ENCODE measurements at regions not wholly inside any gene's neighbourhood (a gene's known extent, or its start where the extent isn't known, plus 50 kb on each side); places are given as distances from the start of the nearest gene placed in this dataset.
"Not testable (repeated sequence)": the region's sequence is repeated elsewhere in the genome, so short reads cannot be mapped to it uniquely, and the experiment has no call there.

DNA sequence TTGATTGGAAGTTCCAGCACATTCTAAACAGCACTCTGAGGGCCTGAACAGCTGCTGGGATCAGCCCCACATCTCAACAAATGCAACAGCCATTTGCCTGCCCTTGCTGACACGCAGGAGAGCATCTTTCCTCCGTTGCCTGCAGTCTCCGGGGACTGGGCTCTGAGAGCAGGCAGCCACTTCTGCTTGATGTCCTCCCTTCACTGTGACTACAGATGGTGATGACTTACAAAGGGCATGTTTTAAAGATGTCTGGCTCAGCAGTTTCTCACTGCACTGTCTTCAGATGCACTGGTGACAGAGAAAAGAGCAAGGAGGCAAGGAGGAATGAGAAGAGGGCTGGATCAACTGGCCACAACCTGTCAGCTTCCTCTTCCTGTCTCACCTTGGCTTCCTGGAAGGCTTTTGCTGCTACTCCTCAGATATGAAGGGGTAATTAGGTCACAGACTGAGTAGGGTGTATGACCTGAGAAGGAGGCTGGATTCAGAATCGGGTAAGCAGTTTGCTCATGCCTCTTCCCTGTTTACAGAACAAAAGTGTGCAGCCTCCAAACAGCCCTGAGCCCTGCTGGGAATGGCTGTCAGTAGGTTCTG, 143.5 kb upstream of the GHITM start:
- DNase-seq, result no peak

DNA sequence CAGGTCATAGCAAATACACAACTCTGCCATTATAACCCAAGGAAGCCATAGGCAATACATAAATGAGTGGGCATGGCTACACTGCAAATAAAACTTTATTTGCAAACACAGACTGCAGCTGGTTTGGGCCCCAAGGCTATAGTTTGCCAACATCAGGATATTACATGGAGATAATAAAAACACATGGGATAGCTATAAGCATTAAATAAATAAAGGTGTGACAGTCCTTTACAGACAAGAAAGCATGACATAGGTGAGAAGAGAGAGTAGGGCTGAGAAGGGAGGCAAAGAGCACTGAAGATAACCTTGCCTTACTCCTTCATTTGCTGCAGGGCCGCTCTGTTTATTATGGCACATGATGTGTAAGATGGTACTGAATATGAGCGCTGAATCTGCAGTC, 135.1 kb upstream of the GHITM start:
- no peak for DNase-seq

DNA sequence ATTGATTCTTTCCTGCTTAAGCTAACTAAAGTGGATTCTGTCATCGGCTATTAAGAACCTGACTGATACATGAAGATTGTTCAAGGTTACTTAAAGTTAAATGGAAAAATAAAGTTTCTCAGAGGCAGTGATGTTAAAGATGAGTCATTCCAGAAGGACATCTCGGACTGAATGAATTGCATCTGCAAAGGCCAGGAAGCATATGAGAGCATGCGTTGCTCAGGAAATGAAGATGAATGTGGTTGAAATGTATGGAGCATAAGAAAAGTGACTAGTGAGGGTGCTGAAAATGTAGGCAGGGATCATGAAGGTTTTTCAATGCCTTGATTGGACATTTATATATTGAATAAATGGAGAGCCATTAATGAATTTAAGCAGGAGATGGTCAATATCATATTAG, 133.9 kb upstream of the GHITM start:
- DNase-seq, result no peak

DNA sequence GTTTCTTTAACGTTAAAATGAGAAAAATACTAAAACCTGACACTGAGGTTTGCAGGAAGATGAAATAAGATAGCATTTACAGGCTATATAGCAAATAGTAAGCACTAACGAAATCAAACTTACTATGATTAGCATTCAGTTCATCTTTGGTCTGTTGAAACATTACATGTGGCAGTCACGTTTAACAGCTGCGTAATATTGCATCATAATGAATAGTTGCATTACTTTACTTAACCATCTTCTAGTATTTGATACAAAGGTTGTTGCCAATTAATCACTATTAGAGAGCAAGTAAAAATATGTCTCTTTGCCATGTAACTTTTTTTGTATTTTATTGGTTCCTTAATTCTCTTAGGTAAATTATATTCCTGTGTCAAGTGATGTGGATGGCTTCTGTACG, 131.8 kb upstream of the GHITM start:
- no peak for DNase-seq

DNA sequence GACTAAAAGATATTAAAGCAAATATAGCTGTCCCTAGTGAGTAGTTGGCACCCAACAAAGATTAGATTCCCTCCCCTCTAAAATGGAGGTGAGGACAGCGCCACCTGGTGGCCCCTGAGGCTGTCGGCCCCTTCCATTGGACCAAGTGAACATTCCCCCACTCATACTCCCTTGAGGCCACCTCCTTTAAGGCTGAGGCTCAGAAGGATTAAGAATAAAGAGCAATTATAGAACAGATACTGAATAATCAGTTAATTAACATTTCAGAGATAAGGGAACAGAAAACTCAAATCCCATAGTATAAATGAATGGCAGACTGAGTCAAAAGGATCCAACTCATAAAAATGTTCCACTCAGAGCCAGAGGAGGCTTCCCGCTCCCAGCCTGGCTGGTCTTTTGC, 130.4 kb upstream of the GHITM start:
- peak; percentile 20 for DNase-seq

DNA sequence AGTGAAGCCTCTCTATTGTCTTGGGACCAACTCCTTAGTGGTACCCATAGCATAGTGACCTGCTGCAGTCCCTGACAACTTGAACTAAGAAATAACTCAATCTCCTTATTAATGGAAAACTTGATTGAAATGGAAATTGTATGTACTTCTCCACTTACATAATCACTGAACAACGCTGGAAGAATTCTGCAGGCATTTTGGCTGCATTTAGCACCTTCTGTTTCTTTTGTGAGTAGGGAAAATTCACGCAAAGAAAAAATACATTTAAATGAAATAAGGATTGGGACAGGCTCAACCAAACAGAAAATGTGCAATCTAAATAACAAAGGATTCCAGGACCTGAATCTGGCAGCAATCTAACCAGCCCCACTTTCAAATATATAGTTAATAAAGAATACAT, 126.9 kb upstream of the GHITM start:
- DNase-seq, result no peak

DNA sequence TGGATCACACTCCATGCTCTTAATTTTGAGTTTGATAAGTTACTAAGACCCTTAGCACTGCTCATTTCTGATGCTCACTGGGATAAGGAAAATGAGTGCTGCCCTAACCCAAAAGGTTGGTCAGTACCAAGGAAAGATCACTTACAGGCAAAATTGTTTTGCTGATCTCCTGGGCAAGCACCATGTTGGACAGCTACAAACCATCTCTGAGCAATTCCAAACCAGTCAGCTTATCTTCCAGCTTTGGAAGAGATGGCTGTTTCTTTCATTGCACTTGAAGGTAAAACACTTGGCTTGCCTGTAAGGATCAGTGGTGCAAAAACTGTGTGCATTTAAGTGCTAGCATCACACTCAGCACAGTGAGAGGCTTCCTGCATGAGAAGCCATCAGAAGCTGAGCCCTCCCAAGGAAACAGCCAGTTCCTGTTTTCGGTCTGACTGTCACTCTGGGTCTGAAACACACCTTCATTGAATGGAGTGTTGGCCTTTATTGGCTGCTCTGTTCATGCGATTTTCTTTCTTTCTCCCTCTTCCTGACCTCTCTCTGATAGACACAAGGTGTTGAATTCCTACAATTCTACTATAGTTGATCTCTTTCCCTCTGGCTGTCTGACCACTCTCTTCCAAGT, 126.4 kb upstream of the GHITM start:
- DNase-seq, result no peak

DNA sequence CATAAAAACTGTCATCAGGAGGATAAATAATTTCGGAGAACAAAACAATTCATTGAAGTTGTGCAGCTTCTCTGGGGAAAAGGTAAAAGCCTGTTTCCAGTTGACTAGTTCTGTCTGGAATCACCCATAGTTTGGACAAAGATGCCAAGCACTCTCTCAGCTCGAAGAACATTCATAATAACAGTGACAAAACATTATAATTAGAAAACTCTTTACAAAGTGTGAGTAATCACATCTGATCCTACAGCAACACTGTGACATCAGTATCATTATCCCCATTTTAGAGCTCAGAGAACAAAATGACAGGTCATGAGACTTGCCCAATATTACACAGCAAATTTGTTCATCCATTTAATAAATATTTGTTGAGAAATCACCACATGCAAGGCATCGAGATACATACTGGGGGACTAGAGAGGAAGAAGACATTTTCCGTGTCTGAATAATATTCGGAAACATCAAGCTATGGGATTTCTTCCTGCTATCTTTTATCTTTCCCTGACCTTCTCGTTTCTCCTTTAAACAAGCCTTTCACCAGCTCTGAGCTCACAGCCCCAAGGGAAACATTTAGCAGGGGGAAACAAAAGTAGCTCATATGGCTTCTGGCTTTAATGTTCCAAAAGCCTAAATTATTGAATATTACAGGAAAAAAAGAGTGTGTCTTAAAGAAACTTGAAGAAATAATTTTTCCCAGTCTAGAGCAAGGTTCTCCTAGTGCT, 123.3 kb upstream of the GHITM start:
- no peak for DNase-seq

DNA sequence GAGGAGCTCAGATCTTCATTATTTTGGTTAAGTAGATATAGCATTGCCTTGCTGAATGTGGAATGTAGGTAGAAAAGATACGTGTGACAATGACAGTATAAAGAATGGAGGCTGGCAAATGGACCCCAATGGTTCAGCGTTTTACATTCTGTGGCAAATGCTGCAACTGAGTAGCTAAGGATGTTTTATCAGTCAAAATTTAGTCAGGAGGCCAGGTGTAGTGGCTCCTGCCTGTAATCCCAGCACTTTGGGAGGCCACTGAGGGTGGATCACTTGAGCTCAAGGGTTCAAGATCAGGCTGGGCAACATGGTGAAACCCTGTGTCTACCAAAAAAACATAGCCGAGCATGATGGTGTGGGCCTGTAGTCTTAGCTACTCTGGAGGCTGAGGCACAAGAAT, 120.5 kb upstream of the GHITM start:
- no peak for DNase-seq

DNA sequence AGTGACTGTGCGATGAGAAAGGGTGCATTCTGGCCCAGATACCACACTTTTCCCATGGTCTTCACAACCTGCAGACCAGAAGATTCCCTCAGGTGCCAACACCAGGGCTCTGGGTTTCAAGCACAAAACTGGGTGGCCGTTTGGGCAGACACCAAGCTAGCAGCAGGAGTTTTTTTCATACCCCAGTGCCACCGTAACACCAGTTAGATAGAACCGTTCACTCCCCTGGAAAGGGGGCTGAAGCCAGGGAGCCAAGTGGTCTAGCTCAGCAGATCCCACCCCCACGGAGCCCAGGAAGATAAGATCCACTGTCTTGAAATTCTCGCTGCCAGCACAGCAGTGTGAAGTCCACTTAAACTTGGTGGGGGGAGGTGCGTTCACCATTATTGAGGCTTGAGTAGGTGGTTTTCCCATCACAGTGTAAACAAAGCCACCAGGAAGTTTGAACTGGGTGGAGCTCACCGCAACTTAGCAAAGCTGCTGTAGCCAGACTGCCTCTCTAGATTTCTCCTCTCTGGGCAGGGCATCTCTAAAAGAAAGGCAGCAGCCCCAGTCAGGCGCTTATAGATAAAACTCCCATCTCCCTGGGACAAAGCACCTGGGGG, 119.4 kb upstream of the GHITM start:
- DNase-seq, result not testable (repeated sequence)

DNA sequence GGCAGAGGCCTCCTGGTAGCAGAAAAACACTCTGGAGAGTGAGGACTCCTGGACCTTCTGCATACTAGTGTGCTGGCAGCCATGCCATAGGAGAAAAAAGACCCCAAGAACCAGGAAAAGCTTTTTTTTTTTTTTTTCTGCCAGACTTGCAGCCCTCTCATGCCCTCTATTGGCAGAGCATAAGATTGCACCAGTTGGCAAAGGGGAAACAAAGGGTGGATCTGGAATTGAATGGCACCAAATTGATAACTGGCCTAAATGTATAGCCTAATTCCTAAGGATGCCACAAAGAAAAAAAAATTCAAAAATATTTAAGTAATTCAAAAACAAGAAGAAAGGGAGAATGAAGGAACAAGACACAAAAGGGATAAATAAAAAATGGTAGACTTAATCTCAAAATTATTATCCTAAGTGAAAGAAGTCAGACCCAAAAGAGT, 112.5 kb upstream of the GHITM start:
- DNase-seq, result no peak

DNA sequence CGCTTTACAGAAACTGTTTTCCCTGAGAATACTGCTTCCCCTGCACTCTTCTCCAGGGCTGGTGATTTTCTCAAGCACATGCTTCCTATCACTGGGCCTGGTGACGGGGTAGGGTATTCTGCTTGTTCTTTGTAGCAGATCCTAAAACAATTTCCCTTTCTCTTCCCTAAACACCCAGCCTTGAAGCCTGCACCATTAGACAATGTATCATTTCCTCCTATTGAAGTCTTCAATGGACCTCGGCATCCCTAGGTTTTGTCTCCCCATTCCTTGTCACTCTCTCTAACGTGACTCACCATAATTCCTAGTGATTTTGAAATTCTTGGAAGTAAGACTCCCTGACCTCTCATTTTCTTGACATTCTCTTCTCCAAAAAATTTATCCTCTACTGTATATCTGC, 109.5 kb upstream of the GHITM start:
- DNase-seq, result no peak

DNA sequence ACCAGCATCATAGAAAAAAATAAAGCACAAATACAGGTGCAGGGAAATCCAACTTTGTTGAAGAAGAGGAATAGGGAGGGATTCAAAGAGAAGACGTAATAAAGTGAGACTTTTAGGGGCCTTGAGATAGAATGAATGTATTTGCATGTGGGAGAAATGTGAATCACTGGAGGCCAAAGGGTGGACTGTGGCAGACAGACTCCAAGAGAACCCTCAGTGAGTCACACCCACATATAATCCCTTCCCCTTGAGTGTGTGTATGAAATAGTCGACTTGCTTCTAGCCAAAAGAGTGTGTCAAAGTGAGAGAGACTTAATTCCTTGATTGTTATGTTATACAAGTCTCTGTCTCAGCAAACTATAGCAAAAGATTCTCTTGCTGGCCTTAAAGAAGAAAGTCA, 101.3 kb upstream of the GHITM start:
- no peak for DNase-seq

DNA sequence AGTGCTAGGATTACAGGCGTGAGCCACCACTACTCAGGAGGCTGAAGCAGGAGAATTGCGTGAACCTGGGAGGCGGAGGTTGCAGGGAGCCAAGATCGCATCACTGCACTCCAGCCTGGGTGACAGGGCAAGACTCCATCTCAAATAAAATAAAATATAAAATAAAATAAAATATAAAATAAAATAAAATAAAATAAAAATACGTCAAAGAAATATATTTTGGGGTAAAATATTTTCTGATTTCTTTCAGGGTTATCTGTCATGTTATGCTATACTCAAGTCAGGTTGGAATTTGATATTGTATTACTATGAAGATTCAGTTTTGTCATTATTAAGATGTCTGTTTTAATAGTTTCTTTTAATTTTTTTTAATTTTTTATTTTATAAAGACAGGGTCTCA, 99.4 kb upstream of the GHITM start:
- no peak for DNase-seq

DNA sequence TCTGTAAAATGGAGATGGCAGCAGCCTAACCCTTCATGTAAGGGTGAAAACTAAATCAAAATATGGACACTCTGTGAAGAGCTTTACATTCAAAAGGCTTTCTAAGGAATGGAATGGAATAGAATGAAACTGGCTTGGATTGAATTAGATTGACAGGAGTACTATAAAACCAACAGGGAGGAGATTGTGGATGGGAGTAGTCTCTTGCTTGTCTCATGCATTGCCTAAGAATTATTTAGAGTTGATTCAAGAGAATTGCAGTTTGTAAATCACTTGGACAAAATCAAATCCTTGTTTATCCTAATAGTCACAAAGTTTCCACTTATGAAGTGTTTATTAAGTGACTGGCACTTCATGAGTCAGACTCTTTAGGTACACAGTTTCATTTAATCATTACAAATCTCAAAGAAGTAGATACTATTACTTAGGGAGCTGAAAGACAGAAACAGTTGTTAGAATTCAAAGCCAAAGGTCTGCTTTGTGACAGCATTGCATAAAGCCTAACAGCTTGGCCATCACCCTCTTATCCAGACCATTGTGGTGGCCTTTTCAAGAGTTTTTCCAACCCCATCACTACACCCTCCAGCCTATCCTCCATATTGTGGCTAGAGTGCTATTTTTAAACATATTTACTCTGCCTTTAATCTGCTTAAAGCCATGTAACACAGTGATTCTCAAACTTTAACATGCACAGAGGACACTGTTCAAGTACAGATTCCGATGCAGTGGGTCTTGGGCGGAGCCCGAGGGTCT, 91.9 kb upstream of the GHITM start:
- no peak for DNase-seq

DNA sequence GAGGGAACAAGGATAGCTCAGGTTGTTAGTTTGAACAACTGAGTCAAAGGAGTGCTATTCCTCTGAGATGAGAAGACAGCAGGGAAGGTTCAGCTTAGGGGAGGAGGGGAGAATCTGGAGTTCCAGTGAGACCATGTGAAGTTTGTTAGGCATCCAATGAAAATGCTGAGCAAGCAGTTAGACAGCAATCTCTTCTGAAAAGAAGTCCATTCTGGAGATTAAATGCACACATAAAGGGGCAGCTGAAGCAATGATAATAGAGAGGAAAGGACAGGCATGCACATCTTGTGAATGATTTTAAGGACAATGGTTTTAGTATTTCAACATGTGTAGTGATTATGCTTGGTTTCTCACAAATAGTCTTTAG, 89.7 kb upstream of the GHITM start:
- DNase-seq, result no peak

DNA sequence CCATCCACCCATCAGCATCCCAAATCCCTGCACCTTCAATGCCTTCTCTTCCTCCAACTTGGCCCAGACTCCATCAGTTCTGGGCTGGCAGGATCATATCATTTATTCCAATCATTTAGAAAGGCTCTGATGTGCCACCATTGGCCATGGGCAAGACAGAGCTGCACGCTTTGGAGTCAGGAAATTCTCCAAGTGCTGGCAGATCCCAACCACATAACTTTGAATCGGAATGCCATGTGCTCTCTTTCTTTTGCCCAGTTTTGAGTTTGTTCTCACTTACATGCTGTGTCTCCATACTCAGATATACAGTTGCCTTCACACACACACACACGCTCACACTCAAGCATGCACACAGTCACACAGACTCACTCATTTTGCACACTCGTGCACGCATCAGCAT, 85.7 kb upstream of the GHITM start:
- no peak for DNase-seq

DNA sequence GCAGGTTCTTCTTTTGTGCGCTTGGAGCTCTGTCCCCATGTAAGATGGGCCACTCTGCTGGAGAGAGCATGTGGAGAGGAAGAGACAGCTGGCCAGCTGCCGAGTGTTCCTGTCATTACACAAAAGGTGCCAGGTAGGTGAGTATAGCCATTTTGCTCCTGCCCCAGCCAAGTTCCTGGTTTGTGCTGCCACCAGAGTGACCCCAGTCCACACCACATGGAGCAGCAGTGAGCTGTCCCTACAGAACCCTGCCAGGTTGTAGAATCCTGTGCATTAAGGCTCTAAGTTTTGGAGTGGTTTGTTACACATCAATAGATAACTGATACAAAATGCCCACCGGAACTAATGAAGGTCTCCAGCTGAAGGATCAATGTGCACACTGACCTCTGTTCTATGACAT, 84.6 kb upstream of the GHITM start:
- no peak for DNase-seq

DNA sequence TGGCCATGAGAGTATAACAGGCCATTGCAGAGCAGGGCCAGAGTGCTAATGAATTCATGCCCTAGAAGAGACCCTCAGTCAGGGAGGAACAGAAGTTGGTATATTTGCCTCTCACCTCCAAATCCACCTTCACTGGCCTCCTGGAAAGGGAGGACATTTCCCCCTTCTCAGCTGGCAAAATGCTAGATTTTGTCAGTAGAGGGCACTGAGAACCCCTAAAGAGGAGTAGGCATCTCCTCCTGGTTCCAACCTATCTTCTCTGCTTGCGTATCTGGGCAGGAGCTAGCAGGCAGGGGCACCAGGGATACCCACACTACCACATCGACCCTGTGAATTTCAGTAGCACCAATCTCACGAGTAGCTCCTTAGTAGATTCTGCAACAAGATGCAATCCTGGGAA, 79.8 kb upstream of the GHITM start:
- no peak for DNase-seq

DNA sequence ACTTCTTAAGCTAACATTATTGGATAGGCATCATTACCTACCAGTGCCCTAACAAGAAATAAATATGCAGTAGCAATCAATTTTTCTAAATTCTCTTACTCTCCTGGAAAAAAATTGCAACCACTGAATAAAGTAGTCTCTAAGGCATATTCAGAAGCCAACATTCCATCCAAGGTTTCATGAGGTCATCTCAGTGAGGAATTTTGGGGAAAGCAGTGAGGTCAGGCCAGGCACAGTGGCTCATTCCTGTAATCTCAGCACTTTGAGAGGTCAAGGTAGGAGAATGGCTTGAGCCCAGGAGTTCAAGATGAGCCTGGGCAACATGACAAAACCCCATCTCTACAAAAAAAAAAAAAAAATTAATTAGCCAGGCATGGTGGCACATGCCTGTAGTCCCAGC, 75.9 kb upstream of the GHITM start:
- DNase-seq, result no peak

DNA sequence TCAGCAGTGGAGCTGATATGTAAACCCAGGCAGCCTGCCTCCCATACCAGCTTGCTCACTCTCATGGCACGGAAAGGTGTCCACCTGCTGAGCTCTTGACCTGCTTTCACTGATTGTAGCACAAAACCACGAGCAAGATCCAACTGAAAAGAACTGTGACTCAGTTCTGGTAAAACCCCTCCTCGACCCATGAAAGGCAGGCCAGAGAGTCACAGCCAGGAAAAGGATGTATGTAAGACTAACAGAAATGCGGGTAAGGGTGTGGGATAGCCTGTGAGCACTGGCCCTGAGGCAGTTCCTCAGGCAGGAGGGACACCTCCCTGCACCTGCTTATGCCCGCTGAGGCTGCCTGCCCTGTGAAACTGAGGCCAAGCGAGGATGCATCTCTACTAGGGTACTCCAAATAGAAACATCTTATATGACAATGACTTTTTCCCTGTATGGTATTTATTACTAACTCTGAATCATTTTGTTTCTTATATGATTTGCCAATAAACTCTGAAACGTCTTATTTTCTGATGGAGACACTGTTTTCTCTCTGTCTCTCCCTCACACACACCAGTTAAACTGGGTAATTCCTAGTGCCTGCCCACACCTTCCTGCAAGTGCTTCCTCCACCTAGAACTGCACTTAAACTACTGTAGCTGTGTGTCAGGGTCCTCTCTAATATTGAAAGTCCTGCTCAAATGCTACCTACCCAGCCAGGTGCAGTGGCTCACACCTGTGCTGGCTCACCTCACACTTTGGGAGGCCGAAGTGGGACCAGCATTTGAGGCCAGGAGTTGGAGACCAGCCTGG, 73.3 kb upstream of the GHITM start:
- DNase-seq, result no peak

DNA sequence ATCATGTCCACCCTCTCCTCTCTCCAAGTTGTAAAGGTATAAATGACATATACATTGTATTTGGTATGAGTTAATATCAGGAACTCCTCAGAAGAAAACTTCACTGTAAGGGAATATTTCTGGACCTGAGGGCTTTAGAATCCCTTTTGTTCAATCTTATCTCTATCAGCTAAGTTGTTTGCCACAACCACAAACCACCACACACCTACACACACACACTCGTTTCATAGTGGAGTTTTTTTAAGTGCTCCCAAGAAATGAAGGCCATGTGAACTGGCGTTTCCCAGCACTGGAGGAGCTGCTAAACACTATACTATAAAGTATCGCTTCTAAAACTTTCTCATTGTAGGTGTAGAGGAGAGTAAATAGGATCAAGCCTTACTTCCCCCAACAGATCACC, 64.8 kb upstream of the GHITM start:
- no peak for DNase-seq
